CD4-positive, alpha-beta T cell treated with Interleukin-17A for 1 hour (primary cell): ENCODE measurements at regions not wholly inside any gene's neighbourhood (a gene's known extent, or its start where the extent isn't known, plus 50 kb on each side); places are given as distances from the start of the nearest gene placed in this dataset.
"Not testable (repeated sequence)": the region's sequence is repeated elsewhere in the genome, so short reads cannot be mapped to it uniquely, and the experiment has no call there.

Experiments used
- DNase-seq: peaks from one replicate; pipeline ENCODE4 v3.0.0-alpha.2; 2020

DNA sequence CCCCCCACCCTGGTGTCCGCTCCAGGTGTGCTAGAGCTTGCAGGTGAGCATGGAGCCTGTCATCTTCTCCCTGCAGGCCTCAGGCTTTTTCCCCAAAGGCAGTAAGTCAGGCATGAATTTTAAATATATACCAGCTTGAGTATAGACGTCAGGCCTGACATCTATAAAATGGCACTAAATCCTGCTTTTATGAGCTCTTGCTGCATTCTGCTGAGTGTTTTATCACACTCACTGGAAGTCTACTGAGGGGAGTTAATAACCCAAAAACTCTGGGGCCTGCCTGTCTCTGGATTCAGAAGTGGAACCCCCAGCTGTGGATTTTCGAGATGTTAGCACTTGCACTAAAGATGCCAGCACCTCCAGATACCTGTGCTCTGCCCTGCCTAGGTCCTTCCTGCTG lies 133.4 kb upstream of the TOP1 start:
- DNase-seq: no peak

DNA sequence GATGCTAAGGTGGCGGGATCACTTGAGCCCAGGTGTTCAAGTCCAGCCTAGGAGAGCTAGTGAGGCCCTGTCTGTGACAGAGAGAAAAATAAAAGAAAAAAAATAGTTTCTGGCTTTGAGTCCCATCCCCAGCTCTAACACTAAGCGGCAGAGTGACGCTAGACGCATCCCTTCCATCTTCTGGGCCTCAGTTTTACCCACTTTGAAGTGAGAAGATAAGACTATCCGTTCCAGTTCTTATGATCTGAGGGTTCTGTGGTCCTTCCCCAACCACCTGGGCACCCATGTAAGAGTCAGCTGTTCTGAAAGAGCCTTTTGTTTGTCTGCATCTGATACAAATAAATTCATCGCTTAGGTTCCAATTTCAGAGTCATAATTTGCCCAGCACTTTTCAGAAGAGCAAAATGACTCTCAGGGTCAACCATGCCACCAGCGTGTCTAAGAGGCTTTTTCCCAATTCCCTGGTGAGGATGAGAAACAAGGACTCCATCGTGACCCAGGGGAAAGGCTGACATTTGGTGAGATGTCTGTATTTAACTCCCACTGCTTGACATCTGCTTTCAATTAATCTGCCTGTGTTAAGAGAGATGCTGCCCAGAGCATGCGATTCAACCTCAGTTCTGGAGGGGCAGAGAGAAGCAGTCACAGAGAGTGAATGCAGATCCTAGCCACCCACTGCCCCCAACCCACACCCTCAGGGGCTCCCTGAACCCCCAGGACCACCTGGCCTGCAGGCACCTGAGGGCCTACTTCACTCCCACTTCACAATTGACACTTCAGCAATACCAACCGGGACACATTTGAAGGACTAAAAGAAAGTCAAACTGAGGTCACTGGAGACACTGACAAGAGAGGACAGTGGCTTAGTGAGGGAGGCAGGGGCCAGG lies 131.6 kb upstream of the TOP1 start:
- DNase-seq: no peak

GRCh38 chr20:40899344-40899743 lies 129.3 kb upstream of the TOP1 start:
- DNase-seq: no peak

- DNase-seq: no peak
Measured at GRCh38 chr20:40900666-40901215, 127.9 kb upstream of the TOP1 start.

GRCh38 chr20:40902661-40903060 lies 126.0 kb upstream of the TOP1 start:
- DNase-seq: no peak

- DNase-seq: no peak
Measured at GRCh38 chr20:40908309-40908708, 120.3 kb upstream of the TOP1 start.

GRCh38 chr20:40909489-40909888 lies 119.1 kb upstream of the TOP1 start:
- DNase-seq: not testable (repeated sequence)

DNA sequence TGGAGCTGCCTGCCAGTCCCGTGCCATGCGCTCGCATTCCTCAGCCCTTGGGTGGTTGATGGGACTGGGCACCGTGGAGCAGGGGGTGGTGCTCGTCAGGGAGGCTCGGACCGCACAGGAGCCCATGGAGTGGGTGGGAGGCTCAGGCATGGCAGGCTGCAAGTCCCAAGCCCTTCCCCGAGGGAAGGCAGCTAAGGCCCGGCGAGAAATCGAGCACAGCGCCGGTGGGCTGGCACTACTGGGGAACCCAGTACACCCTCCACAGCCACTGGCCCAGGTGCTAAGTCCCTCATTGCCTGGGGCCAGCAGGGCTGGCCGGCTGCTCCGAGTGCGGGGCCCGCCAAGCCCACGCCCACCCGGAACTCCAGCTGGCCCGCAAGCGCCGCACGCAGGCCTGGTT lies 118.2 kb upstream of the TOP1 start:
- not testable (repeated sequence) for DNase-seq

- DNase-seq: not testable (repeated sequence)
Measured at GRCh38 chr20:40911152-40911551, 117.5 kb upstream of the TOP1 start.

DNA sequence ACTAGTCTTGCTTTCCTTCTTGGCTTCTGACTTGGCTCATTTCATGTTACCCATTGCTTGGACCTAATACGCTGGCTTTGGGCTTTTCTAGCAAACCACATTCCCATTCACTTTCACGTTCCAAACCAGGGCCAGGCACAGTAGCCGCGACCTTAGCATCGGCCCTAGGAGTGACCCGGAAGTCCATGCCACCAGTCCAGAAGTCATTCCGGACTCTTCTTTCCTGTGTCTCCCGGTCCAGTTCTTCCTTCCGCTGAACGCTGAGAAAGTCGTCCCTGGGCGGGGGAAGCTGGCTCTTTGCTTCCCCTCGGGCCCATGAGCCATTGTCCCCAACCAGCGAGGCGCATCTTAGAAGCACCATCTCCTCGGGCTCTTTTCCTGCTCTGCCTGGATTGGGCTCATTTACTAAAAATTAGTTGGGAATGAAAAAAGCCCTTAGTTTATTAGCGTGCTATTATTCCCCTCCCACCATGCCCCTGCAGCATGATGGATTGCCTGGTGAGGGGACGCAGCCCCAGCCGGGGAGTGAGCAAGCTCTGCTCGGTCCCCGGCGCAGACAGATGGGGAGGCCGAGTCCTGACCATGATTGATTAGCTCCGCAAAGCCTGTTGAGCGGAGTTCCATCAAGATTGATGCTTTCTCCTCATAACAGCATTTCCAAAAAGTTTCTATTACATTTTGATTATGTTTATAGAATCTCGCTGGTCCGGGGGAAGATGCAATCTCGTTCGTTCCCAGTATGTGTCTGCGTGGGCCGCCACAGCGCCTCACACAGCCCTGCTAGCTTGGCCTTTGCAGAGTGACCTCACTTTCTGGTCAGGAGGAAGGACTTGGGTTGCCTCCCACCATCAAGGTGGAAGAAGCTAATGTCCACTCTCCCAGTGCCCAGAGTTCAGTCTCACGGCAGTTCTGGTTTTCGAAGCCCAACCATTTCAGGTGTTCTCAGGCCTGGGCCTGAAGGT lies 115.1 kb upstream of the TOP1 start:
- no peak for DNase-seq

GRCh38 chr20:40915756-40916155 lies 112.9 kb upstream of the TOP1 start:
- no peak for DNase-seq

DNA sequence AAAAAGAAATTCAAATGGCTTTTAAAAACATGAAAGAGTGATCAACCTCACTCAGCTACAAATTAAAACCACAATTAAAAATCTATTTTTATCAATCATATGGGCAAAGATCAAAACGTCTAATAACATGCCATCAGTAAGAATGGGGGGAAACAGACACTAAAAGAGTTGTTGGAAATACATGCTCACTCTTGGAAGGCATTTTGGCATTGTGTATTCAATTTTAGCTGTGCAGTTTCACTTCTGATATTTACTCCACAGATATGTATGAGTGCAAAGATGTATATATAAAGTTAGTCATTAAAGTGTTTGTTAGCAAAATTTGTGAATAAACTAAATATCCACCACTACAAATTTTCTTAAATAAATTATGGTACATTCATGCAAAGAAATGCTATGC lies 112.3 kb upstream of the TOP1 start:
- no peak for DNase-seq

DNA sequence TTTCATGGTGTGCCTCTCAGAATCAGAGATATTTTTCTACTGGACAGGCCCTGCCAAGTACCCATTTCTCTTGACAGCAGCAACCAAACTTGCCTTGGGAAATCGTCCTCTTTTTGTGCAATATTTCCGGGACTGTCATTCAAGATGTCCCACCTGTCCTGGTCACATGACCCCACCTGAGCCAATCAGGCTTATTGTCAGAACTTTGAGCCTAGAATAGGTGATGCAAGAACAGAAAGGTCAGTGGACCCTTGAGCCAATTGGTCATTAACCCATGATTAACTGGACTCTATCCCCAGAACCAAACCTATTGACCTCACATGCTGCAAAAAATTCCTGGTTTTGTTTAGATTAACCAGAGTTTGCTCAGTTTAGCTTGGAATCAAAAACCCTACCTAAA lies 108.3 kb upstream of the TOP1 start:
- DNase-seq: no peak

- DNase-seq: no peak
Measured at GRCh38 chr20:40922865-40923264, 105.8 kb upstream of the TOP1 start.

DNA sequence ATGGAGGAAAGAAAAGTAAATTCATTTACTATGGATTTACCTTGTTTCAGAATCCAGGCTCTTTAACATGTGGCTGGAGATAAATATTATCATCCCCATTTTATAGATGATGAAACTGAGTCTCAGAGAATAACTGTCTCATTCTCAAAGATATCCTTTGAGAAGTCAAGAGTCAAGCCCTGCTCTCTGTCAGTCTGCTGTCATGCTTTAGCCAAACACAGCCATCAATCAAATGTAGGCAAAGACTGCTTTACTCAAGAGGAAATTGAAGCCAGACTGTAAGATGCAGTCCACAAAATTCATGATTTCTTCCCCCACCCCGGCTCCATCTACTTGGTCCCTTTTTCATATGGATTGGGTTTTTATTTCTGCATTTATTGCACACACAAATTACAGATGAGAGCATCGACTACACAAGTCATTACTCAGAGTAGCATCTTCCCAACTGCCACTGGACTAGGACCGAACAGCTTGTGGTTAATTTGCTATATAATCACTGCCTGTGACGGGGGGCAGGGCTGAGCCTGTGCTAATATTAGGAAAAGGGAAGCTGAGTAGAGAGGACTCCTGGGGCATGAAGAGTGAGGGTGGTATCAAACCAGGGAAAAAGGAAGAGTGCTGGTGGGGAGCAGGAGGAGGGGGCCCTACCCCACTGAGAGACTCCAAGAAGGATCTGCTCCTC lies 102.7 kb upstream of the TOP1 start:
- DNase-seq: no peak

DNA sequence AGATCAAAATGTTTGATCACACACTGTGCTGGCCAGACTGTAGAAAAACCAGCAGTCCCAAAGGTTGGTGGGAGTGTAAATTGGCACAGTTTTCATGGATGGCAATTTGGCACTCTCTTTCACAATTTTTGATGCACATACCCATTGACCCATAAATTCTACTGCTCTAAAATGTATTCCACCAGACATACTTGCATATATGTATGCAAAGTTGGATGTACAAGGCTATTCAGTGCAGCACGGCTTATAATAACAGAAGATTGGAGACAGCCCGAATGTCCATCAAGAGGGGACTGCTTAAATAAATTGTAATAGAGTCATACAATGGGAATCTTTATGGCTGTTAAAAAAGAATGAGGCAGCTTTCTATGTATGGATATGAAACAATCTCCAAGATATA lies 101.7 kb upstream of the TOP1 start:
- no peak for DNase-seq

- DNase-seq: no peak
Measured at GRCh38 chr20:40930561-40930960, 98.1 kb upstream of the TOP1 start.

GRCh38 chr20:40931410-40932044 lies 97.1 kb upstream of the TOP1 start:
- no peak for DNase-seq

GRCh38 chr20:40932436-40932835 lies 96.2 kb upstream of the TOP1 start:
- no peak for DNase-seq

DNA sequence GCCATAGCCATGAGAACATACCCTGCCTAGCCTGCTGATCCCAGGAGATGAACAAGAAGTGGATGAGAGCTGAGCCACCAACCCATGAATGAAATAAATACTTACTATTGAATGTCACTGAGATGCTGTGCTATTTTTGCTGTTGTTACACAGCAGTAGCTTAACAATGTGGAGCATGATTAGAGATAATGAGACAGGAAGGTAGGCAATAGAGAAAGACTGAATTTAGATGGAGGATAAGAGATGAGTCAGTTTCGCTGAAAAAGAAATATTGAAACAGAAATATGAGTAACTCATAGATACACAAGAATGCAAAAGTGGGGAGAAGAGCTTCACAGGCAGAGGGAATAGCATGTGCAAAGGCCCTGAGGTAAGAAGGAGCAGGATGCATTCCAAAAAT lies 94.9 kb upstream of the TOP1 start:
- DNase-seq: no peak

GRCh38 chr20:40938020-40938419 lies 90.6 kb upstream of the TOP1 start:
- no peak for DNase-seq

GRCh38 chr20:40939667-40940066 lies 89.0 kb upstream of the TOP1 start:
- no peak for DNase-seq
